GM21447 (cell line): ENCODE measurements at regions not wholly inside any gene's neighbourhood (a gene's known extent, or its start where the extent isn't known, plus 50 kb on each side); places are given as distances from the start of the nearest gene placed in this dataset.

ENCODE experiments used
- ATAC-seq: cut with Tn5 transposase; IDR thresholded peaks from one replicate; pipeline ENCODE4 v1.9.1; 2021; ENCODE audit not compliant: unreplicated experiment

DNA sequence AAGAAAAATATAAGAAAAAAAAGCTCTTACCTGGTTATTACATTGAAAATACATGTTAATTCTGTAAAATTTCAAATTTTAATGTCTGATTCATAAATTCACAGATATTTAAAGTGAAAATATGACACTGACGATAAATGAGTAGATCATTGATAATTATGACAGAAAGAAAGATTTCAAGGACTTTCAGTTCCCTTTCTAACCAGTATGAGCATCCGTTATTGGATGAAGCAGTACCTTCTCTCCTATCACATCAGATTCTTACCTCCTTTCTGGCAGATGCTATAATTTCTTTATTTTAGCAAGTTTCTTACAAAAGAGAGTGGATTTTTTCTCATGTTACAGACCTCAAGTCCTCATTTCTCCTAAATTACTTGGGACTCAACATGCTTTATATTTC is 847.3 kb downstream of the JRKL start:
- ATAC-seq, result no peak

- ATAC-seq, result no peak
Measured at GRCh38 chr11:97247601-97248000, 857.8 kb downstream of the JRKL start.

DNA sequence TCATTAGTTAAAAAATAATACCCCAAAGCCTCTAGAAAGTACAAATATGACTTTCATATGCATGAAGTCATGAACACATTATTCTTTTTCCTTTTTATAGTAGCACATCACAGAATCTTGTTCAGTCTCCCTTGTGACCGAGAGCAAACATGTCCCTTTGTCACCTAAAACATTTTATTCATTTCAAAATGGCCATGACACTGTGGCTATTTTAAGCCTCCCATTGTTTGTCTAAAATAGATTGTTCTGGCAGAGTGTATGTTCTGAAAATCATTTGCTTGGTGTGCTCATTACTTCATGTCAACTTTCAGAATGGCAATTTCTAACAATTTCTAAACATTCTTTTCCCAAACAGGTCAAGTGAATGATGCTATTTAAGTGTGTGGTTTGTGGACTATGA is 865.0 kb downstream of the JRKL start:
- no peak for ATAC-seq

- no peak for ATAC-seq
Measured at GRCh38 chr11:97259434-97259833, 869.6 kb downstream of the JRKL start.

DNA sequence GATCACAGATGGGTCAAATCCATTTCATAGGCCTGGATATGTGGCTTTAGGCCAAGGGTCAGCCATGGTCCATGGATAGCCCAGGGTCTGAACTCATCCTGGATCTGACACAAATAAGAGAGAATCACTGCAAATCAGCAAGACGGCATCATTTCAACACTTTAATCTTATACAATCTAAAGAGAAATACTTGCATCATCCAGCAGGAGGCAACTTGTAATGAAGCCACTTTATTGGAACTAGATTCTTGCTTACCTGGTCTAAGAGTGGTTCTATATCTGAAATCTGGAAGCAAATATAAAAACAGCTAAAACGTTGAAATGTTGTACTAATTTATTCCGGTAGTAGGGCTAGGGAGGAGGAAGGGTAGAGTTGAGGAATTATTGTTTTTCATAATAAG is 870.1 kb downstream of the JRKL start:
- ATAC-seq, result no peak

DNA sequence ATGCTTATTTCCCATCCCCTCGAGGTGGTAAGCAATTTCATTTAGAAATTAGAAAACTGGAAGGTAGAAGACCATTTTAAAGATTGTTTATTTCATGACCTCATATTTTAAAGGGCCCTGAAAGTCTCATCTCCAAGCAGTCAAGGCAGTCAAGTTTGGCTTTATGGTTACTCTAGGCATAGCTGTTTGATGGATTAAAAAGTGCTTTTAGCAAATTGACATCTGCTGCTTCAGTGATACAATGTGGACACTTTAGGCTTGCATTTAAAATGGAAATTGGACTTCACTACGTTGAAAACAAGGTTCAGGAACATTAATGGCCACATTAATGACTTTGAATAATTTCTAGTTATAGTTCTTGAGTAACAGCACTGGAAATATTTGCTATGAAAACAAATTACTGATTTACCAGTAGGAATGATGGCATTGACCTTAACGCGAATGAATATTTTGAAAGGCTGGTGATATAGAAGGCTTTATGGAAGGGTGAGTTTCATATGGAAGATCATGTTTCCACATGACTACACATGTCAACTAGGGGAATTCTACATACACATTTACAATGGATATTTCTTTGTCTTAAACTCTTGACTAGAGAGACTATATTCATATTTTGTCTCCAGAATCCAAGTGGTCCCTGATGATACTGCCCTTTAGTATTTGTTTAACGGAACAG is 873.5 kb downstream of the JRKL start:
- no peak for ATAC-seq

- ATAC-seq, result no peak
Measured at GRCh38 chr11:97269527-97269926, 879.7 kb downstream of the JRKL start.

DNA sequence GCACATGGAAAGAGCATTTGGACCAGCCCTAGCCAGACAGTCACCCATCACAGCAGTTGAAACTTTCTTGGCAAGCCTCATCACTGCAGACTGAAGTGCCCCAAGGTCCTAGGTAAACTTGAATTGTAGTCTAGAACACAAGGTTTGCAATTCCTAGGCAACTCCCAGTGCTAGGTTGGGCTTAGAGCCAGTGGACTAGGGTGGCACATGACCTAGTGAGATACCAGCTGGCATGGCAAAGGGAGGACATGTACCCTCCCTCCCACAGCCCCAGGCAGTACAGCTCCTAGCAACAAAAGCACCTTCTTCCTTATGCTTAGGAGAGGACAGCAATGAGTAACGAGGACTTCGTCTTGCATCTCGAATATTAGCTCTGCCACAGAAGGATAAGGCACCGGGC is 889.5 kb downstream of the JRKL start:
- no peak for ATAC-seq

- ATAC-seq, result no peak
Measured at GRCh38 chr11:97280347-97280746, 890.5 kb downstream of the JRKL start.

DNA sequence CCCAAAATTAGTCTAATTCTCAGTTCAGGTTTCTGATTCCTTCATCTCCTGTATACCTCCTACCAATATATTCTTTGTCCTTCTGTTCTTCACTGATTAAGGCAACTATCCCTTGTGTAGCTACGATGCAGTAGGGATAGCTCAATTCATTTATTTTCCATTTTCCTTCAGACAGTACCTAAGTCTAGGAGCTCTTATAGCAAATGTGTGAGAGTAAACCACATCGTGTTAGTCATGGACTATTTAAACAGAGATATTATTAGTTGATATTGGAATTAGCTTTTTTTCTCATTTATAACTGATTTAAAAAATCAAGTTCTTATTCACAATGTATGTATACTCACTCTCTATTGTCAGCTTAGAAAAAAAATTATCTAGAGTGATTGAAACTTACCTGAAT is 900.0 kb downstream of the JRKL start:
- no peak for ATAC-seq

DNA sequence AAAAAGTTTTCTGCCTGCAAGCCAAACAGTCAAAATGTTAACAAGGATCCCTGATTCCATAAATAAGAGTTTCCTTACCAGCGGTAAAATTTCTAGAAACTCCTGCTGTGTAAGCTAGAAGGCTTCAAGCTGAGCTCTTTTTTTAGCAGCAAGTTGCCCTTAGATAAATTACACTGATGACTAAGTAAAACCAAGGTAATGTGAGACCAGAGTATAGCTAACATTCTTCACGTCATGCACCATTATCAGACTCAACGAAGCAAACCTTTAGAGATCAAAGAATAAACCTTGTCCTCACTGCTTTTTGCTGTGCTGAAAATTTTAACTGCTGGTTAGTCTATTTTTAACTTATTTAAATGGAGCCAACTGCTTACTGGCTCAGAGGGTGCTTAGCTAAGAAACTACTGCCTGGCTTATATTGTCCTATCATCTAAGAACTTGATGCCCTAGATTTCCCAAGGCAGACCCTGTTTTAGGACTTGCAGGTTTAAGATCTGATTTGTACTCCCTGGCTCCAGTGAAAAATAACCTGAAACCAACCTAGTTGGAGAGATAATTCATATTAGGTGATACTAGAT is 900.7 kb downstream of the JRKL start:
- ATAC-seq, result no peak

GRCh38 chr11:97296301-97296700 is 906.5 kb downstream of the JRKL start:
- ATAC-seq, result no peak

DNA sequence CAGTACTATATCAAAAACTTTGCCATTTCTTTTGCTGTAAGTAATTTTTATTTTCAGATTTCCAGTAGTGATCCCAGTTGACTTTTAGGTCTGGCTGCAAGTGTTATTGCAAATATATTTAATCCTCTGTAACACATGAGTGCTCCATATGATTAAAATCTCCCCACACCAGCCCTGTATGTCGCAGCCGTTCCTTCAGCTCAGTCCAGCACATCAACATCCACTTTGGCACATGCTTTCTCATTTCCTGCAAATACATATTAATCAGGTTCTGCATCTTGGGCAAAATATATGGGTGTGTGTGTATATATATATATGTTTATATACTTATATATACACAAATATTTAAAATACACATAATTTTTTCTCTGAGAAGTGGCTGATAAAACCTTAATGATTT is 919.5 kb downstream of the JRKL start:
- ATAC-seq, result no peak

- no peak for ATAC-seq
Measured at GRCh38 chr11:97325693-97326092, 935.9 kb downstream of the JRKL start.

- no peak for ATAC-seq
Measured at GRCh38 chr11:97332271-97332670, 942.5 kb downstream of the JRKL start.

DNA sequence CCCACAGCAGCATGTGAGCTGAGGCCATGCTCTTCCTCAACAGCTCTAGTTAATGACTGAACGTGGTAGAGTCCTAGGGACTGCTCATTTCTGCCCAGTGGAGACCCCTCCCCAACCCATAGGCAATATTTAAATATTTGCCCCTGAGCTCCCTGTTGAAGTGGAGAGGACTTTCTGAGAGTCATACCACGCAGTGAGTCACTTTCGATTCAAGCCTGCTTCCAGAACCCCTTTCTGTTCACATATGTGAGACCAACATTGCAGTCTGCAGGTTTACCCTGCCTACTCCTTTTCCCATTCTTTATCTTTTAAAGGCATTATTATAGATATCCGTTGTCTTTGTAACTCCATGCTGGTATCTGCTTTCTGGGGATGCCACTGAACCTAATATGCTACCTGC is 946.3 kb downstream of the JRKL start:
- ATAC-seq, result no peak

GRCh38 chr11:97345032-97345431 is 955.2 kb downstream of the JRKL start:
- no peak for ATAC-seq

GRCh38 chr11:97349201-97349600 is 959.4 kb downstream of the JRKL start:
- no peak for ATAC-seq

DNA sequence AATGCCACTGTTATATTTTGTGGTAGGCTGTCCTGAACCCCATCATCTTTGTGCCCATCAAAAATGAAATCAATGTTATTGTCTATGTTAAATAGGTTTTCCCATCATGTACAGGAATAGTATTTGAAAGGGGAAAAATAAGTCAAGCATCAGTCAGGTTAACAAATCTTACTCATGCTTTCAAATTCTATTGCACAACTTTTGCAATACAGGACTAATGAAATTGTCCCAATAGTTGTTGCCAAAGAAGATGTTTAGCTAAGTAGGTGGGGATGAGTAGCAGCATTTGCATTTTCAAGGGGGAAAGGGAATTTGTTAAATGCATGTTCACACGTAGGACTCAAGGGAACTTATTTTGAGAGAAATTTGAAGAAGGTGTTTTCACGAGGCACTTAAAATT is 962.1 kb downstream of the JRKL start:
- ATAC-seq, result no peak

GRCh38 chr11:97354026-97354425 is 964.2 kb downstream of the JRKL start:
- ATAC-seq, result no peak

DNA sequence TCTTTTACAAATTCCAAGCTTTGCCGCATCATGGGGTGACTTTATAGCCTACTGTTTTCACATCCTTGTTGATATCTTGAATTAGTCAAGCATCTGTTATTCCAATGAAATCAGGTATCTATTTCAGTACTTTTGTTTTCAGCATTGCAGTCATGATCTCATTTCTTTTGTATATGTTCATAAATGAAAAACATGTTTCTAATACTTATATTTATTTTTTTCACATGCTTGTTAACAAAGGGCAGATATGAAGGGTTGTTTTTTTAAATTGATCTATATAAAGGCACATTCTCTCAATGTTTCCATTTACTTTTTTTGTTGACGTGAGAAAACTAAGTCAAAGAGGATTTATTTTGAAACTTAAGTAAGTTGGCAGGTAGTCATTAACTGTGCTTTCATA is 964.8 kb downstream of the JRKL start:
- ATAC-seq, result no peak

DNA sequence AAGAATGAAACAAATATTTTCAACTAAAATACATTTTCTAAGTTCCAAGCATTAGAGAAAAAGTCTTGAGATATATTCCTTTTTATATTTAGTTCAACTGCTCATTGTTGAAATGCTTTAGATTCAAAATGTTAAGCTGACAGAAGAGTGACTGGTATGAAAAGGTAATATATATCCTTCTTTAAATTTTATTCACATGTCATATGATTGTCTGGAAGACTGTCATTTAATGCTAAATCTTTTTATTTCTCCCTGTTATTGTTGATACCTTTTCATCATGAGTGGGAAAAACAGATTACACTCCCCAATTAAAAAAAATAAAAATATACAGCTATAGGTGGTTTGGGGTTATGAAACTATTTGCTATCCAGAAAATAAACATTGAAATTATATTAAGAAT is 965.4 kb downstream of the JRKL start:
- no peak for ATAC-seq

- no peak for ATAC-seq
Measured at GRCh38 chr11:97356144-97356543, 966.3 kb downstream of the JRKL start.
